ENCODE measurements at regions not wholly inside any gene's neighbourhood (a gene's known extent, or its start where the extent isn't known, plus 50 kb on each side); places are given as distances from the start of the nearest gene placed in this dataset.

GRCh38 chr4:130322439-130322838 is 1226.5 kb downstream of the C4orf33 start:
- Histone ChIP-seq H3K4me1 (ENCODE audit: control insufficient read depth in 2 of 2, insufficient read depth in 1 of 2, low read depth in 1 of 2, low read length in 2 of 2) (no peaks in the 10 kb centered on the region), H3K23ac (ENCODE audit: low read depth, low read length, poor library complexity) (no peak overlapping the region), H2BK12ac (ENCODE audit: low read length) (no peak overlapping the region), H3K4me2 (ENCODE audit: insufficient read depth, low read length, poor library complexity, severe bottlenecking) (no peak overlapping the region), H2AK5ac (ENCODE audit: low read depth, low read length) (no peak overlapping the region), H3K9me3 (replicated peaks in 1 of 2; ENCODE audit: control insufficient read depth in 2 of 2, insufficient read depth in 1 of 2, low read depth in 1 of 2, low read length in 2 of 2) (no peaks in the 10 kb centered on the region), H4K8ac (ENCODE audit: low read depth, low read length) (no peak overlapping the region), H3K27ac (replicated peaks; ENCODE audit: low read length) (no peak overlapping the region), H3K9ac (ENCODE audit: low read depth, low read length, poor library complexity) (no peak overlapping the region), H3K18ac (ENCODE audit: low read length) (no peak overlapping the region), H3K36me3 (replicated peaks in 1 of 2; ENCODE audit: control insufficient read depth in 2 of 2, insufficient read depth in 2 of 2, low read length in 2 of 2) (no peaks in the 10 kb centered on the region), H3K4me3 (ENCODE audit: low read length in 2 of 2) (no peak overlapping the region), H4K91ac (ENCODE audit: low read depth, low read length, poor library complexity) (no peak overlapping the region), H2AFZ (ENCODE audit: low read length) (no peak overlapping the region), H2BK15ac (ENCODE audit: low read length) (no peak overlapping the region), H3K4ac (ENCODE audit: low read length) (no peak overlapping the region), H2BK120ac (ENCODE audit: low read depth, low read length) (no peak overlapping the region), H3K79me1 (ENCODE audit: low read depth, low read length) (no peaks in the 10 kb centered on the region), H2BK5ac (ENCODE audit: low read length) (no peak overlapping the region), H3K14ac (ENCODE audit: low read length) (no peak overlapping the region), H3K27me3 (ENCODE audit: control insufficient read depth in 3 of 3, insufficient read depth in 3 of 3, low read depth in 1 of 3, low read length in 3 of 3) (no peaks in the 10 kb centered on the region)
- DNase-seq (ENCODE audit: low spot score), result no peak

- Histone ChIP-seq H3K14ac (ENCODE audit: low read length) (no peak overlapping the region), H3K36me3 (replicated peaks in 1 of 2; ENCODE audit: control insufficient read depth in 2 of 2, insufficient read depth in 2 of 2, low read length in 2 of 2) (no peaks in the 10 kb centered on the region), H3K27me3 (ENCODE audit: control insufficient read depth in 3 of 3, insufficient read depth in 3 of 3, low read depth in 1 of 3, low read length in 3 of 3) (no peaks in the 10 kb centered on the region), H3K4me1 (ENCODE audit: control insufficient read depth in 2 of 2, insufficient read depth in 1 of 2, low read depth in 1 of 2, low read length in 2 of 2) (no peaks in the 10 kb centered on the region), H2AK5ac (ENCODE audit: low read depth, low read length) (no peak overlapping the region), H3K79me1 (ENCODE audit: low read depth, low read length) (no peaks in the 10 kb centered on the region), H3K9ac (ENCODE audit: low read depth, low read length, poor library complexity) (no peak overlapping the region), H3K18ac (ENCODE audit: low read length) (no peak overlapping the region), H3K27ac (replicated peaks; ENCODE audit: low read length) (no peak overlapping the region), H2BK120ac (ENCODE audit: low read depth, low read length) (no peak overlapping the region), H3K23ac (ENCODE audit: low read depth, low read length, poor library complexity) (no peak overlapping the region), H4K91ac (ENCODE audit: low read depth, low read length, poor library complexity) (no peak overlapping the region), H2BK12ac (ENCODE audit: low read length) (no peak overlapping the region), H2BK15ac (ENCODE audit: low read length) (no peak overlapping the region), H3K4me3 (ENCODE audit: low read length in 2 of 2) (no peak overlapping the region), H2AFZ (ENCODE audit: low read length) (no peak overlapping the region), H3K4me2 (ENCODE audit: insufficient read depth, low read length, poor library complexity, severe bottlenecking) (no peak overlapping the region), H4K8ac (ENCODE audit: low read depth, low read length) (no peak overlapping the region), H2BK5ac (ENCODE audit: low read length) (no peak overlapping the region), H3K4ac (ENCODE audit: low read length) (no peak overlapping the region), H3K9me3 (replicated peaks in 1 of 2; ENCODE audit: control insufficient read depth in 2 of 2, insufficient read depth in 1 of 2, low read depth in 1 of 2, low read length in 2 of 2) (no peaks in the 10 kb centered on the region)
- DNase-seq (ENCODE audit: low spot score), result no peak
Measured at GRCh38 chr4:130329036-130329435, 1233.1 kb downstream of the C4orf33 start.

- Histone ChIP-seq H4K8ac (ENCODE audit: low read depth, low read length) (no peak overlapping the region), H2BK12ac (ENCODE audit: low read length) (no peak overlapping the region), H3K36me3 (replicated peaks in 1 of 2; ENCODE audit: control insufficient read depth in 2 of 2, insufficient read depth in 2 of 2, low read length in 2 of 2) (no peaks in the 10 kb centered on the region), H2AK5ac (ENCODE audit: low read depth, low read length) (no peak overlapping the region), H3K18ac (ENCODE audit: low read length) (no peak overlapping the region), H4K91ac (ENCODE audit: low read depth, low read length, poor library complexity) (no peak overlapping the region), H3K9me3 (replicated peaks in 1 of 2; ENCODE audit: control insufficient read depth in 2 of 2, insufficient read depth in 1 of 2, low read depth in 1 of 2, low read length in 2 of 2) (peaks cover 0 to 2% of the 10 kb centered on the region in 2 donors), H2BK15ac (ENCODE audit: low read length) (no peak overlapping the region), H2BK120ac (ENCODE audit: low read depth, low read length) (no peak overlapping the region), H3K79me1 (ENCODE audit: low read depth, low read length) (no peaks in the 10 kb centered on the region), H3K4me1 (ENCODE audit: control insufficient read depth in 2 of 2, insufficient read depth in 1 of 2, low read depth in 1 of 2, low read length in 2 of 2) (no peaks in the 10 kb centered on the region), H3K23ac (ENCODE audit: low read depth, low read length, poor library complexity) (no peak overlapping the region), H3K27ac (replicated peaks; ENCODE audit: low read length) (no peak overlapping the region), H3K27me3 (ENCODE audit: control insufficient read depth in 3 of 3, insufficient read depth in 3 of 3, low read depth in 1 of 3, low read length in 3 of 3) (no peaks in the 10 kb centered on the region), H3K14ac (ENCODE audit: low read length) (no peak overlapping the region), H3K4me3 (ENCODE audit: low read length in 2 of 2) (no peak overlapping the region), H3K9ac (ENCODE audit: low read depth, low read length, poor library complexity) (no peak overlapping the region), H3K4me2 (ENCODE audit: insufficient read depth, low read length, poor library complexity, severe bottlenecking) (no peak overlapping the region), H2AFZ (ENCODE audit: low read length) (no peak overlapping the region), H3K4ac (ENCODE audit: low read length) (no peak overlapping the region), H2BK5ac (ENCODE audit: low read length) (no peak overlapping the region)
- no CpG with 5 or more reads among the region's 4 CpGs for WGBS, 2 donors (ENCODE audit: extremely low coverage in 2 of 2, insufficient read length in 2 of 2, insufficient replicate concordance in 1 of 2)
- no peak for DNase-seq (ENCODE audit: low spot score)
Measured at GRCh38 chr4:130333241-130333759, 1237.3 kb downstream of the C4orf33 start.

- no peak overlapping the region for H3K4me2 ChIP-seq (ENCODE audit: insufficient read depth, low read length, poor library complexity, severe bottlenecking)
- no peak overlapping the region for H2BK5ac ChIP-seq (ENCODE audit: low read length)
- no peak overlapping the region for H2BK15ac ChIP-seq (ENCODE audit: low read length)
- H3K9me3 ChIP-seq (replicated peaks in 1 of 2; ENCODE audit: control insufficient read depth in 2 of 2, insufficient read depth in 1 of 2, low read depth in 1 of 2, low read length in 2 of 2), result peaks cover 0 to 2% of the 10 kb centered on the region in 2 donors
- H3K4ac ChIP-seq (ENCODE audit: low read length), result no peak overlapping the region
- H2BK120ac ChIP-seq (ENCODE audit: low read depth, low read length), result no peak overlapping the region
- H4K91ac ChIP-seq (ENCODE audit: low read depth, low read length, poor library complexity), result no peak overlapping the region
- no peak overlapping the region for H3K9ac ChIP-seq (ENCODE audit: low read depth, low read length, poor library complexity)
- no peak overlapping the region for H3K18ac ChIP-seq (ENCODE audit: low read length)
- H3K36me3 ChIP-seq (replicated peaks in 1 of 2; ENCODE audit: control insufficient read depth in 2 of 2, insufficient read depth in 2 of 2, low read length in 2 of 2), result no peaks in the 10 kb centered on the region
- no peak for DNase-seq (ENCODE audit: low spot score)
- H3K79me1 ChIP-seq (ENCODE audit: low read depth, low read length), result no peaks in the 10 kb centered on the region
- WGBS, 2 donors (ENCODE audit: extremely low coverage in 2 of 2, insufficient read length in 2 of 2, insufficient replicate concordance in 1 of 2), result no CpG with 5 or more reads among the region's 5 CpGs
- no peak overlapping the region for H4K8ac ChIP-seq (ENCODE audit: low read depth, low read length)
- no peak overlapping the region for H2BK12ac ChIP-seq (ENCODE audit: low read length)
- no peak overlapping the region for H3K23ac ChIP-seq (ENCODE audit: low read depth, low read length, poor library complexity)
- H3K4me3 ChIP-seq (ENCODE audit: low read length in 2 of 2), result no peak overlapping the region
- H3K27me3 ChIP-seq (ENCODE audit: control insufficient read depth in 3 of 3, insufficient read depth in 3 of 3, low read depth in 1 of 3, low read length in 3 of 3), result no peaks in the 10 kb centered on the region
- no peak overlapping the region for H3K27ac ChIP-seq (replicated peaks; ENCODE audit: low read length)
- no peak overlapping the region for H3K14ac ChIP-seq (ENCODE audit: low read length)
- H3K4me1 ChIP-seq (ENCODE audit: control insufficient read depth in 2 of 2, insufficient read depth in 1 of 2, low read depth in 1 of 2, low read length in 2 of 2), result no peaks in the 10 kb centered on the region
- H2AK5ac ChIP-seq (ENCODE audit: low read depth, low read length), result no peak overlapping the region
- H2AFZ ChIP-seq (ENCODE audit: low read length), result peak overlapping the region; percentile 6
Measured at GRCh38 chr4:130335417-130336194, 1239.7 kb downstream of the C4orf33 start.

All from neuronal stem cell (in vitro differentiated cells).